Activated B cell treated with CpG ODN at 0.5 μM for 24 hours (primary cell): ENCODE measurements at regions not wholly inside any gene's neighbourhood (a gene's known extent, or its start where the extent isn't known, plus 50 kb on each side); places are given as distances from the start of the nearest gene placed in this dataset.
"Not testable (repeated sequence)": the region's sequence is repeated elsewhere in the genome, so short reads cannot be mapped to it uniquely, and the experiment has no call there.

Source experiments
- ATAC-seq: fragments of 200-7000 bp; cut with Tn5 transposase; one replicate; pipeline ENCODE4 v1.10.0; 2021; ENCODE audit warnings: low read depth, mild to moderate bottlenecking, moderate library complexity
- CTCF ChIA-PET: fragments of 350-600 bp; sonication (Branson Sonifier 250); formaldehyde crosslinking; loops from one replicate; lab custom pipeline; 2021; ENCODE audit warnings: antibody characterized with exemption; lab: Charles Lee
- POLR2A ChIA-PET: fragments of 350-600 bp; sonication (Branson Sonifier 250); formaldehyde crosslinking; loops from one replicate; lab custom pipeline; 2021; ENCODE audit warnings: antibody characterized with exemption; lab: Charles Lee
- DNase-seq: peaks from one replicate; pipeline ENCODE4 v3.0.0; 2022
- H3K27ac Mint-ChIP-seq: one replicate; pipeline ENCODE4 v1.8.0; 2020; ENCODE audit warnings: mixed read lengths
- H3K27me3 Mint-ChIP-seq: one replicate; pipeline ENCODE4 v1.8.0; 2021; ENCODE audit warnings: mixed read lengths
- H3K36me3 Mint-ChIP-seq: one replicate; pipeline ENCODE4 v1.8.0; 2021; ENCODE audit warnings: low read depth, mixed read lengths
- H3K4me1 Mint-ChIP-seq: one replicate; pipeline ENCODE4 v1.8.0; 2021; ENCODE audit warnings: mixed read lengths
- H3K4me3 Mint-ChIP-seq: one replicate; pipeline ENCODE4 v1.8.0; 2020; ENCODE audit warnings: mild to moderate bottlenecking, mixed read lengths
- H3K9me3 Mint-ChIP-seq: one replicate; pipeline ENCODE4 v1.8.0; 2020; ENCODE audit warnings: mixed read lengths
- CTCF ChIP-seq: fragments of 200-600 bp; IDR thresholded peaks from one replicate; pipeline ENCODE4 v1.8.0; 2022; ENCODE audit warnings: antibody characterized with exemption, mild to moderate bottlenecking
- intact Hi-C: fragments of 100-400 bp; cut with micrococcal nuclease; formaldehyde crosslinking; loops from one replicate; pipeline ENCODE4 v1.15.1; 2024

- POLR2A ChIA-PET: no interaction called here
- H3K27ac Mint-ChIP-seq: no peak overlapping the region
- H3K36me3 Mint-ChIP-seq: no peaks in the 10 kb centered on the region
- ATAC-seq (no peak), DNase-seq (no peak)
- CTCF ChIA-PET: no interaction called here
- TF ChIP-seq CTCF: no peak
- no peak overlapping the region for H3K4me3 Mint-ChIP-seq
- intact Hi-C loops: no loop called here
- no peaks in the 10 kb centered on the region for H3K4me1 Mint-ChIP-seq
- peaks cover 24% of the 10 kb centered on the region for H3K27me3 Mint-ChIP-seq
- H3K9me3 Mint-ChIP-seq: no peaks in the 10 kb centered on the region
Measured at GRCh38 chr6:44022671-44023352, 104.4 kb downstream of the MRPL14 start.

- intact Hi-C loops: no loop called here
- CTCF ChIA-PET: no interaction called here
- POLR2A ChIA-PET: no interaction called here
Measured at GRCh38 chr6:44022296-44022661, 105.0 kb downstream of the MRPL14 start.

GRCh38 chr6:44021589-44022295 lies 105.5 kb downstream of the MRPL14 start:
- Mint-ChIP-seq H3K27me3 (peaks cover 19% of the 10 kb centered on the region), H3K4me3 (no peak overlapping the region), H3K27ac (no peak overlapping the region), H3K9me3 (no peaks in the 10 kb centered on the region), H3K4me1 (no peaks in the 10 kb centered on the region), H3K36me3 (no peaks in the 10 kb centered on the region)
- POLR2A ChIA-PET: no interaction called here
- DNase-seq: no peak
- intact Hi-C loops: no loop called here
- CTCF ChIA-PET: no interaction called here
- no peak for ATAC-seq
- TF ChIP-seq CTCF: no peak

More at GRCh38 chr6:44022296-44022661, 105.0 kb downstream of the MRPL14 start:
- Mint-ChIP-seq H3K4me1 (no peaks in the 10 kb centered on the region), H3K4me3 (no peak overlapping the region), H3K27ac (no peak overlapping the region), H3K9me3 (no peaks in the 10 kb centered on the region), H3K36me3 (no peaks in the 10 kb centered on the region), H3K27me3 (peaks cover 19% of the 10 kb centered on the region)
- no peak for TF ChIP-seq CTCF
- ATAC-seq (no peak), DNase-seq (no peak)

DNA sequence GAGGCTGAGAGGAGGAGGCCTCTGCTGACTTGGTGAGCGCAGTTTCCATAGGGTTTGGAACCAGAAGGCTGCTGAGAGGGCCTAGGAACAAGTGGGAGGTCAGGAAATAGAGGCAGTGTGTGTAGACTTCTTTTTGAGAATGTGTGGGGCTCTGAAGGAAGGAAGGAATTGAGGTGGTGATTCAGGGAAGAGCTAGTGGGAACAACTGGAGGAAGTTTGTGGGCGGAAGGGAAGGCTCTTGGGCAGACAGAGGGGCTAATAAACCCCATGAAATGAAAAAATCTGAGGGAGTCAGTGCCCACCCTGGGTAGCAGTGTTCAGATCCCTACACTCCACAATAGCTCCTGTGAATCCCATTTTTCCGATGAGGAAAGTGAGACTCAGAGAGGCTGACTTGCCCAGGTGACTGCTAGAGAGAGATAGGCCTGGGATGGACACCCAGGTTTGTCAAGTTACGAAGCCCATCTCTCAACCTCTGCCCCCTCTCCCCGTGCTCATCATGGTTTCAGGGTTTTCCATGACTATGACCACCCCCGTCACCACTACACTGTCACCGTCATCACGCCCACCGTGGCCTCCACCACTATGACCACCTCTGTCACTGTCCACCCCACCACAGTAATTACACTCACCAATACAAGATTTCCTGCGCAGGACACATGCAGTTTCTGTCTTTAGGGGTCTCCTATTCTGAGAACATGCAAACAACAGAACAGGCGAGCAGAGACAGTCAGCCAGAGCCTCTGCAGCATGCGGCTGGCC lies 106.4 kb downstream of the MRPL14 start:
- H3K4me1 Mint-ChIP-seq: no peaks in the 10 kb centered on the region
- H3K9me3 Mint-ChIP-seq: no peaks in the 10 kb centered on the region
- CTCF ChIA-PET: no interaction called here
- ATAC-seq (no peak), DNase-seq (no peak)
- TF ChIP-seq CTCF: no peak
- intact Hi-C loops: no loop called here
- no peak overlapping the region for H3K27ac Mint-ChIP-seq
- H3K4me3 Mint-ChIP-seq: no peak overlapping the region
- H3K36me3 Mint-ChIP-seq: no peaks in the 10 kb centered on the region
- POLR2A ChIA-PET: no interaction called here
- peaks cover 15% of the 10 kb centered on the region for H3K27me3 Mint-ChIP-seq

DNA sequence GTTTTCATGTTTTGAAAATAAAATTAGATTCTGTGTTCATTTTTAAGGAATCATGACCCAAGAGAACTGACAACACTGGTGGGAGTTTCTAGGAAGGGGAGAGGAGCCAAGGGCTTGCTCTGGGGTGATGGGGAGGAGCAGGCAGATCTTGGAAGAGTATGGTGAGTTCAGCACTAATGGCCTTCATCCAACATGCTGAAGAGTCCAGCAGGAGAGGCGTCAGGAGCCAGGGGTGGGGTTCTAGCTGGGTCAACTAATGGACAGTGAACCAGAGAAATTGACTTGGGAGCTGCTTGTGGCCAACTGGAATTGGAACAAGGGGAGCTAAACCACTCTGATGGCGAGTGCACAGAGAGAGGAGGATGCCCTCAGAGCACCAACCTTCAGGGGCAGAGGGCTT lies 107.1 kb downstream of the MRPL14 start:
- Mint-ChIP-seq H3K36me3 (no peaks in the 10 kb centered on the region), H3K9me3 (no peaks in the 10 kb centered on the region), H3K27ac (no peak overlapping the region), H3K4me1 (no peaks in the 10 kb centered on the region), H3K27me3 (peaks cover 15% of the 10 kb centered on the region), H3K4me3 (no peak overlapping the region)
- no peak for TF ChIP-seq CTCF
- POLR2A ChIA-PET: no interaction called here
- CTCF ChIA-PET: no interaction called here
- intact Hi-C loops: no loop called here
- DNase-seq (no peak), ATAC-seq (no peak)

DNA sequence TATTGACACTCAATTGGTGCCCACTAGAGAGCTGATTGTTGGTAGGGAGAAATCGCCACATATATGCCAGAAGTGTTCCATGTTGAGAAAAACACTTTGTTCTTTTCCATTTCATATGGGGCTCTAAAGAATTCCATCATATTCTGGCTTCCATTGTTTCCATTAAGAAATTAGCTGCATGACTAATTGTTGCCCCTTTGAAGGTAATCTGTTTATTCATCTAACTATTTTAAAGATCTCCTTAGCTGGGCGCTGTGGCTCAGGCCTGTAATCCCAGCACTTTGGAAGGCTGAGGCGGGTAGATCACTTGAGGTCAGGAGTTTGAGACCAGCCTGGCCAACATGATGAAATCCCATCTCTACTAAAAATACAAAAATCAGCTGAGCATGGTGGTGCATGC lies 109.9 kb downstream of the MRPL14 start:
- H3K36me3 Mint-ChIP-seq, CTCF ChIA-PET, intact Hi-C loops, H3K9me3 Mint-ChIP-seq, H3K4me3 Mint-ChIP-seq, DNase-seq, H3K27ac Mint-ChIP-seq, ATAC-seq, H3K4me1 Mint-ChIP-seq, POLR2A ChIA-PET: not testable (repeated sequence)
- H3K27me3 Mint-ChIP-seq: peaks cover 15% of the 10 kb centered on the region
